WI38 (cell line): ENCODE measurements at regions not wholly inside any gene's neighbourhood (a gene's known extent, or its start where the extent isn't known, plus 50 kb on each side); places are given as distances from the start of the nearest gene placed in this dataset.

Source experiments
- H3K4me3 ChIP-seq: 2 replicates; pipeline ENCODE4 v1.5.1; 2011; ENCODE audit warnings: low read depth, mild to moderate bottlenecking, control low read depth, low read length
- TF ChIP-seq, protein P1 (sequence below): IDR thresholded peaks from 2 replicates; pipeline ENCODE4 v1.5.1; 2012; ENCODE audit warnings: low read depth, mild to moderate bottlenecking, control low read depth, low read length

DNA sequence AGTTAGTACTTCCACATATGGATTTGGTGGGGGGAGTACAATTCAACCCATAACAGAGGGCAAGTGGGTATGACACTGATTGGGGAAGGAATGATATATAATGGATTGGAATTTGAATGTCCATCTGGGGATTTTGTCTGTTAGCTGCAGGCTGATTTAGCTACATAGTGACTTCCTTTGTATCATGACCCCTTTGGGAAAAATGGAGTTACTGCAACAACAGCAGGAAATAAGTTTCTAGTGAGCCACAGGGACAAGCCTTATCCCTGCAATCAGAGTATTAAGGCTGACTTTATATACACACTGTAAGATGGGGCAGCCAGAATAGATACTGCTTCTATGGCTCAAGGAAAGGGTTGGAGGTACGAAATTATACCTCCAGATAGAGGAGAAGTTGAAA, 404.4 kb upstream of the MEIS1 start:
- H3K4me3 ChIP-seq: no peak overlapping the region
- TF ChIP-seq, protein P1, sequence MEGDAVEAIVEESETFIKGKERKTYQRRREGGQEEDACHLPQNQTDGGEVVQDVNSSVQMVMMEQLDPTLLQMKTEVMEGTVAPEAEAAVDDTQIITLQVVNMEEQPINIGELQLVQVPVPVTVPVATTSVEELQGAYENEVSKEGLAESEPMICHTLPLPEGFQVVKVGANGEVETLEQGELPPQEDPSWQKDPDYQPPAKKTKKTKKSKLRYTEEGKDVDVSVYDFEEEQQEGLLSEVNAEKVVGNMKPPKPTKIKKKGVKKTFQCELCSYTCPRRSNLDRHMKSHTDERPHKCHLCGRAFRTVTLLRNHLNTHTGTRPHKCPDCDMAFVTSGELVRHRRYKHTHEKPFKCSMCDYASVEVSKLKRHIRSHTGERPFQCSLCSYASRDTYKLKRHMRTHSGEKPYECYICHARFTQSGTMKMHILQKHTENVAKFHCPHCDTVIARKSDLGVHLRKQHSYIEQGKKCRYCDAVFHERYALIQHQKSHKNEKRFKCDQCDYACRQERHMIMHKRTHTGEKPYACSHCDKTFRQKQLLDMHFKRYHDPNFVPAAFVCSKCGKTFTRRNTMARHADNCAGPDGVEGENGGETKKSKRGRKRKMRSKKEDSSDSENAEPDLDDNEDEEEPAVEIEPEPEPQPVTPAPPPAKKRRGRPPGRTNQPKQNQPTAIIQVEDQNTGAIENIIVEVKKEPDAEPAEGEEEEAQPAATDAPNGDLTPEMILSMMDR: no peak

DNA sequence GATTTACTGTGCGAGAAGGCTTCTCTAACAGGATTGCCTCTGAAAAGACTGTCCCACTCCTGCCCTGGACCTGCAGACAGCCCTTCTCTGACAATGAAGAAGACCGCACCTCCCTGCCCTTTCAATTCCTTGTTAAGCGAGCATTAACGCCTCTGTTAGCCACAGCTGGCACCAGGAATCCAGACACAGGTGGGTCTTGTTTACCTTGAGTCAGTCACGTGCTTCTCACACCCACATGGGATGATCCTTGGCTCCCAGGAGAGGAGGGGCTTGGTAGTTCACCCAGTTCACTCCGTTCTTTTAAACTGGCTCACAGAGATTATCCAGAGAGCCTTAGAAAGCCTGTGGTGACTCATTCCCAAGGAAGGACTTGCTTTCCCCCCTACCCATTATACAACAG, 410.5 kb upstream of the MEIS1 start:
- TF ChIP-seq, protein P1: no peak
- no peak overlapping the region for H3K4me3 ChIP-seq

DNA sequence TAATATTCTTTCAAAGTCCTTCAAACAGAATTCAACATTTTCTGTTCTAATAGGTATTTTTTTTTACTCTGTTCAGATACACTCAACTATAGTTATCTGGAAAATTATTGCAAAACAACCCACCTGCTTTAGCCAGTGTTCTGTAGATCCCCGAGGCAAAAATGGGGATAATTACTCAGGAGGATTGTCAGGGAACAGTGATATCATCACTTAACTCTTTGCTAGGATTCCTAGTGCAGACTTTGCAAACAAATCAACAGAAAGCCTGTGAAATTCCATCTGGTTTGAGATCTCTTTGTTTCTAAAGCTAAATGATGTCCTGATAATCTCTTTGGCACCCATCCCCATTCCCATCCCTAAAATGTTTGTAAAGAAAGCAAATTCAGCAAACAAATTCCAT, 413.6 kb upstream of the MEIS1 start:
- no peak overlapping the region for H3K4me3 ChIP-seq
- TF ChIP-seq, protein P1: no peak

DNA sequence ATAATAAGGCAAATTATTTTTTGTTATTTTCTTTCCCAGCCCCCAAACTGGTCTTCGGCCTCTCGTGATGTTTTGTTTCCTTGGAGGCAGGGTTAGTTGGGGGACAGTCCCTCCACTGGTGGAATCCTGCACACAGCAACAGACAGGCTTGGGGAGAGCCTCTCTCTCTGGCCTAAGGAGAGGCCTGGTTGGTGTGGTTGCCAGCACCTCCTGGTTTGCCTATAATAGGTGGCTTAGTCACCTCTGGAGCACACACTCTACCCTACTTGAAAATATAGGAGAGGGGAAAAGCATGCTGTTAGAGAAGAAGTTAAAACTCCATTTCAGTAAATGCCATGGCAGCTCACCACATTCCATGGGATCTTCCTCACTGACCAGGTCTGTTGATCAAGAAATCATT, 417.2 kb upstream of the MEIS1 start:
- TF ChIP-seq, protein P1: no peak

GRCh38 chr2:66014450-66014849, 420.5 kb upstream of the MEIS1 start:
- TF ChIP-seq, protein P1: no peak

More for the DNA sequence above, 417.2 kb upstream of the MEIS1 start:
- H3K4me3 ChIP-seq: no peak overlapping the region

DNA sequence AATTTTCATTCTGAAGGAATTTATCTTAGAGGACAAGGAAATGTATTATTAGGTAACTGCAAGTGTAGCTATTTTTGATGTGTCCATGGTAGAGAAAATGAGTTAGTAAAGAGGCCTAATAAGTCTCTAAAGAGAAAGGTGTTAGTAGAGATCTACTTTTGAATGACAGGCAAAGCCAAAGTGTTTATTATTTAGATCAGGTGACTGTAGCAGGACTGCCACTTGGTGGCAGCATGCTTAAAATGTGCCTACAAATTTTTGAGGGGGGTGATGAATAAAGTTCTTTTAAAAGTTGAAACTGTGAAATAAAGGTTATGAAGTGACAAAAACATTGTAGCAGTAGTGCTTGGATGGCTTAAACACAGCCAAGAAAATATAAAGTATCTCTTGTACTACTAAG, 421.5 kb upstream of the MEIS1 start:
- TF ChIP-seq, protein P1: no peak
- no peak overlapping the region for H3K4me3 ChIP-seq

More at GRCh38 chr2:66014450-66014849, 420.5 kb upstream of the MEIS1 start:
- H3K4me3 ChIP-seq: no peak overlapping the region

- no peak overlapping the region for H3K4me3 ChIP-seq
- TF ChIP-seq, protein P1: no peak
Measured at GRCh38 chr2:66003931-66004330, 431.0 kb upstream of the MEIS1 start.
